ENCODE measurements at regions not wholly inside any gene's neighbourhood (a gene's known extent, or its start where the extent isn't known, plus 50 kb on each side); places are given as distances from the start of the nearest gene placed in this dataset.

DNA sequence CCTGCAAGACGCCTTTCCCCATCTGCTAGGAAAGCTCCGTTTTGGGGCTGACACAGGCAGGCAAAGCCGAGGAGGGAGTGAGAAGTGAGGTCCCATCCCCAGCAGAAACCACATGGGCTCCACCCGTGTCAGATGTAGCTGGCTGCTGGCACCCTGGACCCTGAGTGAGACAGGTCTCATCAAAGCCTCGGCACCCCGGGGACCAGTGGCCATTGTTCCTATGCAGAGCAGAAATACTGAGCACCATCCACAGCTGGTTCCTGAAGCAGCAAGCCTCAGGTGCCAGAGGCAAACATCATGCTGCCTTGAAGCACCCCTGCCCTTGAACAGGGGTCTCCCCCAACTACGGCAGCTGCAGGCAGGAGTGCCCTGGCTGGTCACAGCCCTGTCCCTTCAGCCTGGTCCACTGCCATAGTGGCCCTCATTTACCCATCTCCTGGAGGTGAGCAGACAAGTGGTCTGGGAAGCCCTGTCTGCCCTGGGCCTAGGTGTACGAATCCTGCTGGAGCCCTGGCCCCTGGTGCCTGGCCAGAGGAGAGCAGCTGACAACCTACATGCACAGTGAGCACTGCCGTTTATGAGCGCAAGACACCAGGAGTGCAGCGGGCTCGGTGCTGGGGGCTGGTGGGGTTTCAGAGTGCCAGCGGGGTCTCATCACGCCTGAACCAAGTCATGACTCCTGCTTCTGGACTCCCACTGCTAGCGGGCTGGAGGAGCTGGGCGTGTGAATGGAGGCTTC is 289.8 kb upstream of the RTL1 start:
- Mint-ChIP-seq H3K36me3 (ENCODE audit: low read depth) (no peaks in the 10 kb centered on the region), H3K4me3 (no peak overlapping the region), H3K27me3 (ENCODE audit: low read depth) (peaks cover 13% of the 10 kb centered on the region), H3K27ac (peak overlapping the region in 2 of 3 experiments; percentile 35 to 83), H3K4me1 (peaks cover 32% of the 10 kb centered on the region), H3K9me3 (no peaks in the 10 kb centered on the region)
- TF ChIP-seq, protein P1, sequence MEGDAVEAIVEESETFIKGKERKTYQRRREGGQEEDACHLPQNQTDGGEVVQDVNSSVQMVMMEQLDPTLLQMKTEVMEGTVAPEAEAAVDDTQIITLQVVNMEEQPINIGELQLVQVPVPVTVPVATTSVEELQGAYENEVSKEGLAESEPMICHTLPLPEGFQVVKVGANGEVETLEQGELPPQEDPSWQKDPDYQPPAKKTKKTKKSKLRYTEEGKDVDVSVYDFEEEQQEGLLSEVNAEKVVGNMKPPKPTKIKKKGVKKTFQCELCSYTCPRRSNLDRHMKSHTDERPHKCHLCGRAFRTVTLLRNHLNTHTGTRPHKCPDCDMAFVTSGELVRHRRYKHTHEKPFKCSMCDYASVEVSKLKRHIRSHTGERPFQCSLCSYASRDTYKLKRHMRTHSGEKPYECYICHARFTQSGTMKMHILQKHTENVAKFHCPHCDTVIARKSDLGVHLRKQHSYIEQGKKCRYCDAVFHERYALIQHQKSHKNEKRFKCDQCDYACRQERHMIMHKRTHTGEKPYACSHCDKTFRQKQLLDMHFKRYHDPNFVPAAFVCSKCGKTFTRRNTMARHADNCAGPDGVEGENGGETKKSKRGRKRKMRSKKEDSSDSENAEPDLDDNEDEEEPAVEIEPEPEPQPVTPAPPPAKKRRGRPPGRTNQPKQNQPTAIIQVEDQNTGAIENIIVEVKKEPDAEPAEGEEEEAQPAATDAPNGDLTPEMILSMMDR (IDR thresholded peaks at IDR 0.05; ENCODE audit: unreplicated experiment in 3 of 3), result no peak

DNA sequence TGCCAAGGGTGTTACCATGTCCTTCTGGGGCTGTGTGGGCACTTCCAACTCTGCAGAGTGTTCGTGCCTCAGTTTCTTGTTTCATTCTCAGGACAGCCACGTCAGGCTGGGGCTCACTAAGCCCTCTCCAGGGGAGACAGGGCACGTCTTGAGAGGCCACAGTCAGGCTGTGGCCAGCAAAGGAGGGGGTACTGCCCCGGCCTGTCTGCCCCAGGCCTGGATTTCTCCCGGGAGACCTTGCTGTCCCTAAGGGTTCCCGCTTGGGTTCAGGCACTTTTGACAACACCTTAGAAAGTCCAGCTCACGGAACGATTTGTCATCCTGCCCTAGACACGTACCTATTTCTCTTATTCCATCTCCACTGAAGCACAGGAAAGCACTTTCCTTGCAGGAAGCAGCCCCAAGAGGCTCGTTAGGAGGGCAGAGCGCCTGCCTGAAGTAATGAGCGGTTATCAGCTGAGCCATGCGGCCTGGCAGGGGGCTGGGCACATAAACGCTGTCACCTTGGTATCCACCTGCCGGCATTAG is 290.4 kb upstream of the RTL1 start:
- Mint-ChIP-seq H3K36me3 (ENCODE audit: low read depth) (no peaks in the 10 kb centered on the region), H3K27ac (no peak overlapping the region), H3K4me3 (no peak overlapping the region), H3K9me3 (no peaks in the 10 kb centered on the region), H3K4me1 (peaks cover 37% of the 10 kb centered on the region), H3K27me3 (ENCODE audit: low read depth) (peaks cover 17% of the 10 kb centered on the region)
- TF ChIP-seq, protein P1 (IDR thresholded peaks at IDR 0.05; ENCODE audit: unreplicated experiment in 3 of 3), result no peak

DNA sequence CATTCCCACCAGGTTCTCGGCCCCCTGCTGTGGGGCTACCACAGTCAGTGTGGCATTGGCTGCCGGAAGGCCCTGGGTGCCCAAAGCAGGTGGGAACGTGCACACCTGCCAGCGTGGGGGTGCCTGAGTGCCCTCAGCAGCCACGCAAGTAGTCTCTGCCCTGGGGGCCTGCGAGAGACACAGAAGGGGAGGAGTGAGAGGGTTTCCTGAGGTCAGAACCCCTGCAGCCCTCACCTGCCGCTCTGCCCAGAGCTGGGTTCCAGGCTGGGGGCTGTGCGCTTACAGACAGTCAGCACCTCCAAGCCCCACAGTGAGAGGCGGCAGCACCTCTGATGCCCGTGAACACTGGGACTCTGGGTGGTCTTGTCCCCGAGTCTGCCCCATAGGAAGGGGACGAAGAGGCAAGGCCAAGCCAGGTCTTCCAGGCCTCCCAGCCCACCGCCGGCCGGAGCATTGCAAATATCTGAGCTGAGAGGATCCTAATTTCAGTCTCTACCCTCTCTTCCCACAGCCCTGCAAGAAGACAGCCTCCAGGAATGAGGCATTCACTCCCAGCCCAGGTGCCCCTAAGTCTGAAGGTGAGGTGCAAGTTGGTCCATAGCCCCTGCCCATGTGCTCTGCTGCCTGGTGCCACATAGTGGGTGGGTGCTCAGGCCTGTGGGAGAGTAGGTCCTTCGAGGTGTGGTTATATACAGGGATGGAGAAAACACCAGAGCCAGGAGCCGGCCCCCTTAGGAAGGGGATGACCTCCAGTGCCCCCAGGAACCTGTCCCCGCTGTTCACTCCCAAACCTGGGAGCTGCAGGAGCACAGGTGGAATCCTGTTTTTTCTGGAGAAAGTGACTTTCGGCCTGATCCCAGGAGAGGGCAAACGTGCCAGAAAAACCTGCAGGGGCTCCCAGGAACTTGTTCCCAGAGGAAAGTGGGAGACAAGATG is 291.1 kb upstream of the RTL1 start:
- Mint-ChIP-seq H3K9me3 (no peaks in the 10 kb centered on the region), H3K4me1 (peaks cover 35% of the 10 kb centered on the region), H3K36me3 (ENCODE audit: low read depth) (no peaks in the 10 kb centered on the region), H3K4me3 (no peak overlapping the region), H3K27me3 (ENCODE audit: low read depth) (peaks cover 14% of the 10 kb centered on the region), H3K27ac (no peak overlapping the region)
- TF ChIP-seq, protein P1 (IDR thresholded peaks at IDR 0.05; ENCODE audit: unreplicated experiment in 3 of 3), result no peak

DNA sequence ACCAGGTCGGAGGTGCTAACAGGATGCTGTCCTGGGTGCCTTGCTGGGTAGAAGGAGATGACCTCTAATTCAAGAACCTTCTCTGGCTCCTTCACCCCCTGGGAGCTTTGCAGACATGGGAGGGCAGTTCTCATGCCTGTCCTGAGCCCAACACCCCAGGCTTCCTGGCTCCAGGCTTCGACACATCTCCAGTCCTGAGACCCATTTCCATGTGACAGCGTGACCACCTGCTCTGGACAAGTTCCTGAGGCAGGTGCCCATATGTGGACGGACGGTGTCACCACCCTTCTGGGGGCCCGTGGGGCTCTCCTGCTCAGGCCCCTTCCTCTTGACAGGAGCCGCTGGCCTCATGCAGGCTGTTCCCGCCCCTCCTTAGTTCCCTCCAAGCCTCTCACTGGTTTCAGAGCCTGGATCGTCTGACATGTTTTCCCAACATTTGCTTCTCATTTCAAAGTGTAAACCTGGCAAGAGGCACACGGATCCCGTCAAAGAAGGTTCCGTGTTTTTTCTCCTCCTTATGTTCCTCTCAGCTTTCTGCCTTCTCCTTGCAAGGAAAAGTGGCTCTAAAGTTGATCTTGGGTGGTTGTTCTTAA is 291.9 kb upstream of the RTL1 start:
- TF ChIP-seq, protein P1 (IDR thresholded peaks at IDR 0.05; ENCODE audit: unreplicated experiment in 3 of 3), result no peak
- Mint-ChIP-seq H3K9me3 (no peaks in the 10 kb centered on the region), H3K27me3 (ENCODE audit: low read depth) (peaks cover 12% of the 10 kb centered on the region), H3K4me3 (no peak overlapping the region), H3K4me1 (peaks cover 29% of the 10 kb centered on the region), H3K36me3 (ENCODE audit: low read depth) (no peaks in the 10 kb centered on the region), H3K27ac (peak overlapping the region in 2 of 3 experiments; percentile 76 to 82)

DNA sequence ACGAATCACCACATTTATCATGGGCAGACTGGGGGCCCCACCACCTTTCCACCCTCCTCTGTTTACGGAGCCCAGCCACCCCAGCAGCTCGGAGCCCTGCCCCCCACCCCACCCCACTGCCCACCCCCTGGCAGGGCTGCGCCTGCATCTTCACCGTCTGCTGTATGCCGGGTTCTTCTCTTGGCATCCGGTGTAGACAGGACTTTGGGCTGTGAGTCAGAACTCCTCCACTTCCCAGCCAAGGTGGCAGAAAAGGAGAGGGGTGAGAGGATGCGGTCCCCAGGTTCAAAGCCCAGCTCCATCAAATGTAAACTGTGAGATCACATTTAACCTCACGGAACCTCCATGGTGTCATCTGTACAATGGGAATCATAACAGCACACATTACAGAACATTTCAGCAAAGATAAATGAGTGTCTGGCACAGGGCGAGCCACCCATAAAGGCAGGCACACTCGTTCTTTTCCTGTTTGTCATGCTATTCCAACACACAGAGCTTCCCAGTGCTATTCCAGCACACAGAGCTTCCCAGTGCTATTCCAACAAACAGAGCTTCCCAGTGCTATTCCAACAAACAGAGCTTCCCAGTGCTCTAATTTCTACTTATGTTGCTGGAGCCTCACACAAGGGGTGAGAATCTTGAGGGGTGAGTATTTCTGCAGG is 292.7 kb upstream of the RTL1 start:
- Mint-ChIP-seq H3K9me3 (no peaks in the 10 kb centered on the region), H3K4me3 (no peak overlapping the region), H3K27me3 (ENCODE audit: low read depth) (peaks cover 12% of the 10 kb centered on the region), H3K36me3 (ENCODE audit: low read depth) (no peaks in the 10 kb centered on the region), H3K4me1 (peaks cover 22% of the 10 kb centered on the region), H3K27ac (peak overlapping the region in 2 of 3 experiments; percentile 20 to 76)
- TF ChIP-seq, protein P1 (IDR thresholded peaks at IDR 0.05; ENCODE audit: unreplicated experiment in 3 of 3), result no peak

Measured in nephron (organoid).